ENCODE measurements at regions not wholly inside any gene's neighbourhood (a gene's known extent, or its start where the extent isn't known, plus 50 kb on each side); places are given as distances from the start of the nearest gene placed in this dataset.

DNA sequence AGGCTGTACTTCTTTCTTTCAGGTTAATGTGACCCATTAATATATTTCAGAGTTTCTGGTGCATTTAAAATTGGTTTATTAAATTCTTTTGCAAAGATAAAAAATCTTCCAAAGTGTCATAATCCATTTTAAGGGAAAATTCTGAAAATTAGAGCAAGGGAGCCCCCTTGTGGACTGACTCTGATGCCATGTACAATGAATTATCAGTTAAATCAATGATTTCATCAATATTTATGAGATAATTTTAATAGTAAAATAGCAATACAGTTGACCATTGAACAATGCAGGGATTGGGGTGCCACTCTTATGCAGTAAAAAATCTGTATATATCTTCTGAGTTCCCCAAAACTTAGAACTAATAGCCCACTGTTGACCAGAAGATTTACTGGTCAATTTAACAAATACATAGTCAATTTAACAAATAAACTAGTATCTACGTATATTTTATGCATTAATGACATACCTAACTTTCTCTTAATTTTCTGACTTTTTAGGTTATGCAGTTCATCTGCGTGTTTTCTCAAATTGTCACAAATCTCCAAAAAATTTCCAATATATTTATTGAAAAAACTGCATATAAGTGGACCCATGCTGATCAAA, 479.1 kb upstream of the MIR17HG start (continued):
- no peak for TF ChIP-seq MAZ (CRISPR knock-in tag; conservative IDR thresholded peaks at IDR 0.05 in 1 of 2, IDR thresholded peaks at IDR 0.05 in 1 of 2)
- TF ChIP-seq JUND (IDR thresholded peaks at IDR 0.05; ENCODE audit: borderline replicate concordance, low read depth, low read length): no peak
- no peak for TF ChIP-seq JUND (tag; IDR thresholded peaks at IDR 0.05; ENCODE audit: borderline replicate concordance, low read depth, low read length)
- no peak for TF ChIP-seq CXXC5 (CRISPR knock-in tag; IDR thresholded peaks at IDR 0.05)
- TF ChIP-seq JUNB (CRISPR knock-in tag; conservative IDR thresholded peaks at IDR 0.05): no peak
- TF ChIP-seq WHSC1 (IDR thresholded peaks at IDR 0.05; ENCODE audit: low read length): no peak
- TF ChIP-seq, protein P1, sequence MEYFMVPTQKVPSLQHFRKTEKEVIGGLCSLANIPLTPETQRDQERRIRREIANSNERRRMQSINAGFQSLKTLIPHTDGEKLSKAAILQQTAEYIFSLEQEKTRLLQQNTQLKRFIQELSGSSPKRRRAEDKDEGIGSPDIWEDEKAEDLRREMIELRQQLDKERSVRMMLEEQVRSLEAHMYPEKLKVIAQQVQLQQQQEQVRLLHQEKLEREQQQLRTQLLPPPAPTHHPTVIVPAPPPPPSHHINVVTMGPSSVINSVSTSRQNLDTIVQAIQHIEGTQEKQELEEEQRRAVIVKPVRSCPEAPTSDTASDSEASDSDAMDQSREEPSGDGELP (CRISPR knock-in tag; IDR thresholded peaks at IDR 0.05; ENCODE audit: borderline replicate concordance): no peak
- TF ChIP-seq, protein P2, sequence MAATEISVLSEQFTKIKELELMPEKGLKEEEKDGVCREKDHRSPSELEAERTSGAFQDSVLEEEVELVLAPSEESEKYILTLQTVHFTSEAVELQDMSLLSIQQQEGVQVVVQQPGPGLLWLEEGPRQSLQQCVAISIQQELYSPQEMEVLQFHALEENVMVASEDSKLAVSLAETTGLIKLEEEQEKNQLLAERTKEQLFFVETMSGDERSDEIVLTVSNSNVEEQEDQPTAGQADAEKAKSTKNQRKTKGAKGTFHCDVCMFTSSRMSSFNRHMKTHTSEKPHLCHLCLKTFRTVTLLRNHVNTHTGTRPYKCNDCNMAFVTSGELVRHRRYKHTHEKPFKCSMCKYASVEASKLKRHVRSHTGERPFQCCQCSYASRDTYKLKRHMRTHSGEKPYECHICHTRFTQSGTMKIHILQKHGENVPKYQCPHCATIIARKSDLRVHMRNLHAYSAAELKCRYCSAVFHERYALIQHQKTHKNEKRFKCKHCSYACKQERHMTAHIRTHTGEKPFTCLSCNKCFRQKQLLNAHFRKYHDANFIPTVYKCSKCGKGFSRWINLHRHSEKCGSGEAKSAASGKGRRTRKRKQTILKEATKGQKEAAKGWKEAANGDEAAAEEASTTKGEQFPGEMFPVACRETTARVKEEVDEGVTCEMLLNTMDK (IDR thresholded peaks at IDR 0.05; ENCODE audit: borderline replicate concordance, insufficient read depth, low read depth, low read length, poor library complexity, severe bottlenecking): peak; percentile 42
- TF ChIP-seq SMAD1 (IDR thresholded peaks at IDR 0.05; ENCODE audit: low read depth, low read length, partially characterized antibody): no peak
- TF ChIP-seq, protein P3, sequence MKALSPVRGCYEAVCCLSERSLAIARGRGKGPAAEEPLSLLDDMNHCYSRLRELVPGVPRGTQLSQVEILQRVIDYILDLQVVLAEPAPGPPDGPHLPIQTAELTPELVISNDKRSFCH (CRISPR knock-in tag; IDR thresholded peaks at IDR 0.05): 0 out of 2 replicates have a peak, but pooled peaks have one; percentile 57
- TF ChIP-seq, protein P3 (tag; IDR thresholded peaks at IDR 0.05): no peak
- TF ChIP-seq RBM34 (IDR thresholded peaks at IDR 0.05; ENCODE audit: borderline replicate concordance, insufficient read depth, low read length): no peak
- TF ChIP-seq NCOA4 (IDR thresholded peaks at IDR 0.05; ENCODE audit: partially characterized antibody): no peak
- no peak for TF ChIP-seq EP400 (IDR thresholded peaks at IDR 0.05)
- TF ChIP-seq SRSF7 (optimal IDR thresholded peaks at IDR 0.05; ENCODE audit: low read depth, low read length): no peak
- TF ChIP-seq, protein P4, sequence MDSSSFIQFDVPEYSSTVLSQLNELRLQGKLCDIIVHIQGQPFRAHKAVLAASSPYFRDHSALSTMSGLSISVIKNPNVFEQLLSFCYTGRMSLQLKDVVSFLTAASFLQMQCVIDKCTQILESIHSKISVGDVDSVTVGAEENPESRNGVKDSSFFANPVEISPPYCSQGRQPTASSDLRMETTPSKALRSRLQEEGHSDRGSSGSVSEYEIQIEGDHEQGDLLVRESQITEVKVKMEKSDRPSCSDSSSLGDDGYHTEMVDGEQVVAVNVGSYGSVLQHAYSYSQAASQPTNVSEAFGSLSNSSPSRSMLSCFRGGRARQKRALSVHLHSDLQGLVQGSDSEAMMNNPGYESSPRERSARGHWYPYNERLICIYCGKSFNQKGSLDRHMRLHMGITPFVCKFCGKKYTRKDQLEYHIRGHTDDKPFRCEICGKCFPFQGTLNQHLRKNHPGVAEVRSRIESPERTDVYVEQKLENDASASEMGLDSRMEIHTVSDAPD (CRISPR knock-in tag; IDR thresholded peaks at IDR 0.05): no peak
- TF ChIP-seq, protein P5, sequence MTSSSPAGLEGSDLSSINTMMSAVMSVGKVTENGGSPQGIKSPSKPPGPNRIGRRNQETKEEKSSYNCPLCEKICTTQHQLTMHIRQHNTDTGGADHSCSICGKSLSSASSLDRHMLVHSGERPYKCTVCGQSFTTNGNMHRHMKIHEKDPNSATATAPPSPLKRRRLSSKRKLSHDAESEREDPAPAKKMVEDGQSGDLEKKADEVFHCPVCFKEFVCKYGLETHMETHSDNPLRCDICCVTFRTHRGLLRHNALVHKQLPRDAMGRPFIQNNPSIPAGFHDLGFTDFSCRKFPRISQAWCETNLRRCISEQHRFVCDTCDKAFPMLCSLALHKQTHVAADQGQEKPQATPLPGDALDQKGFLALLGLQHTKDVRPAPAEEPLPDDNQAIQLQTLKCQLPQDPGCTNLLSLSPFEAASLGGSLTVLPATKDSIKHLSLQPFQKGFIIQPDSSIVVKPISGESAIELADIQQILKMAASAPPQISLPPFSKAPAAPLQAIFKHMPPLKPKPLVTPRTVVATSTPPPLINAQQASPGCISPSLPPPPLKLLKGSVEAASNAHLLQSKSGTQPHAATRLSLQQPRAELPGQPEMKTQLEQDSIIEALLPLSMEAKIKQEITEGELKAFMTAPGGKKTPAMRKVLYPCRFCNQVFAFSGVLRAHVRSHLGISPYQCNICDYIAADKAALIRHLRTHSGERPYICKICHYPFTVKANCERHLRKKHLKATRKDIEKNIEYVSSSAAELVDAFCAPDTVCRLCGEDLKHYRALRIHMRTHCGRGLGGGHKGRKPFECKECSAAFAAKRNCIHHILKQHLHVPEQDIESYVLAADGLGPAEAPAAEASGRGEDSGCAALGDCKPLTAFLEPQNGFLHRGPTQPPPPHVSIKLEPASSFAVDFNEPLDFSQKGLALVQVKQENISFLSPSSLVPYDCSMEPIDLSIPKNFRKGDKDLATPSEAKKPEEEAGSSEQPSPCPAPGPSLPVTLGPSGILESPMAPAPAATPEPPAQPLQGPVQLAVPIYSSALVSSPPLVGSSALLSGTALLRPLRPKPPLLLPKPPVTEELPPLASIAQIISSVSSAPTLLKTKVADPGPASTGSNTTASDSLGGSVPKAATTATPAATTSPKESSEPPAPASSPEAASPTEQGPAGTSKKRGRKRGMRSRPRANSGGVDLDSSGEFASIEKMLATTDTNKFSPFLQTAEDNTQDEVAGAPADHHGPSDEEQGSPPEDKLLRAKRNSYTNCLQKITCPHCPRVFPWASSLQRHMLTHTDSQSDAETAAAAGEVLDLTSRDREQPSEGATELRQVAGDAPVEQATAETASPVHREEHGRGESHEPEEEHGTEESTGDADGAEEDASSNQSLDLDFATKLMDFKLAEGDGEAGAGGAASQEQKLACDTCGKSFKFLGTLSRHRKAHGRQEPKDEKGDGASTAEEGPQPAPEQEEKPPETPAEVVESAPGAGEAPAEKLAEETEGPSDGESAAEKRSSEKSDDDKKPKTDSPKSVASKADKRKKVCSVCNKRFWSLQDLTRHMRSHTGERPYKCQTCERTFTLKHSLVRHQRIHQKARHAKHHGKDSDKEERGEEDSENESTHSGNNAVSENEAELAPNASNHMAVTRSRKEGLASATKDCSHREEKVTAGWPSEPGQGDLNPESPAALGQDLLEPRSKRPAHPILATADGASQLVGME (CRISPR knock-in tag; IDR thresholded peaks at IDR 0.05): no peak

All from K562 (cell line).